Upper lobe of right lung (tissue), 1 donor: ENCODE measurements at regions not wholly inside any gene's neighbourhood (a gene's known extent, or its start where the extent isn't known, plus 50 kb on each side); places are given as distances from the start of the nearest gene placed in this dataset.
"Not testable (repeated sequence)": the region's sequence is repeated elsewhere in the genome, so short reads cannot be mapped to it uniquely, and the experiment has no call there.

Experiments used
- ATAC-seq: fragments of 200-7000 bp; cut with Tn5 transposase; one replicate; pipeline ENCODE4 v1.9.1; 2020; ENCODE audit warnings: mild to moderate bottlenecking, moderate library complexity
- DNase-seq: peaks from one replicate; pipeline ENCODE4 v3.0.0-alpha.2; 2020
- H3K27ac ChIP-seq: fragments of 200-600 bp; one replicate; pipeline ENCODE4 v1.8.0; 2022
- H3K27me3 ChIP-seq: fragments of 200-600 bp; one replicate; pipeline ENCODE4 v1.8.0; 2022; ENCODE audit warnings: mild to moderate bottlenecking
- H3K36me3 ChIP-seq: fragments of 200-600 bp; one replicate; pipeline ENCODE4 v1.8.0; 2022
- H3K4me1 ChIP-seq: fragments of 200-600 bp; one replicate; pipeline ENCODE4 v1.8.0; 2022
- H3K4me3 ChIP-seq: fragments of 200-600 bp; one replicate; pipeline ENCODE4 v1.8.0; 2022; ENCODE audit warnings: mild to moderate bottlenecking
- H3K9me3 ChIP-seq: fragments of 200-600 bp; one replicate; pipeline ENCODE4 v1.8.0; 2022
- intact Hi-C: fragments of 100-400 bp; cut with DNase I; formaldehyde crosslinking; loops from one replicate; pipeline ENCODE4 v1.11.0; 2022
- TF ChIP-seq, protein P1 (sequence below): fragments of 200-600 bp; IDR thresholded peaks from one replicate; pipeline ENCODE4 v1.8.0; 2022; ENCODE audit warnings: antibody characterized with exemption
- donor health status: DM: no; HTN: yes; CAD: no; lungs with severe emphysema.

- Histone ChIP-seq H3K27me3 (no peaks in the 10 kb centered on the region), H3K9me3 (no peaks in the 10 kb centered on the region), H3K36me3 (no peaks in the 10 kb centered on the region), H3K27ac (no peak overlapping the region), H3K4me3 (no peak overlapping the region), H3K4me1 (no peaks in the 10 kb centered on the region)
- TF ChIP-seq, protein P1, sequence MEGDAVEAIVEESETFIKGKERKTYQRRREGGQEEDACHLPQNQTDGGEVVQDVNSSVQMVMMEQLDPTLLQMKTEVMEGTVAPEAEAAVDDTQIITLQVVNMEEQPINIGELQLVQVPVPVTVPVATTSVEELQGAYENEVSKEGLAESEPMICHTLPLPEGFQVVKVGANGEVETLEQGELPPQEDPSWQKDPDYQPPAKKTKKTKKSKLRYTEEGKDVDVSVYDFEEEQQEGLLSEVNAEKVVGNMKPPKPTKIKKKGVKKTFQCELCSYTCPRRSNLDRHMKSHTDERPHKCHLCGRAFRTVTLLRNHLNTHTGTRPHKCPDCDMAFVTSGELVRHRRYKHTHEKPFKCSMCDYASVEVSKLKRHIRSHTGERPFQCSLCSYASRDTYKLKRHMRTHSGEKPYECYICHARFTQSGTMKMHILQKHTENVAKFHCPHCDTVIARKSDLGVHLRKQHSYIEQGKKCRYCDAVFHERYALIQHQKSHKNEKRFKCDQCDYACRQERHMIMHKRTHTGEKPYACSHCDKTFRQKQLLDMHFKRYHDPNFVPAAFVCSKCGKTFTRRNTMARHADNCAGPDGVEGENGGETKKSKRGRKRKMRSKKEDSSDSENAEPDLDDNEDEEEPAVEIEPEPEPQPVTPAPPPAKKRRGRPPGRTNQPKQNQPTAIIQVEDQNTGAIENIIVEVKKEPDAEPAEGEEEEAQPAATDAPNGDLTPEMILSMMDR, result no peak
- intact Hi-C loops, result no loop called here
- ATAC-seq (no peak), DNase-seq (no peak)
Measured at GRCh38 chr4:66475596-66475995, 805.3 kb upstream of the EPHA5 start.

- no peaks in the 10 kb centered on the region for H3K36me3 ChIP-seq
- ATAC-seq, result no peak
- intact Hi-C loops, result no loop called here
Measured at GRCh38 chr4:66465111-66465510, 794.8 kb upstream of the EPHA5 start.

DNA sequence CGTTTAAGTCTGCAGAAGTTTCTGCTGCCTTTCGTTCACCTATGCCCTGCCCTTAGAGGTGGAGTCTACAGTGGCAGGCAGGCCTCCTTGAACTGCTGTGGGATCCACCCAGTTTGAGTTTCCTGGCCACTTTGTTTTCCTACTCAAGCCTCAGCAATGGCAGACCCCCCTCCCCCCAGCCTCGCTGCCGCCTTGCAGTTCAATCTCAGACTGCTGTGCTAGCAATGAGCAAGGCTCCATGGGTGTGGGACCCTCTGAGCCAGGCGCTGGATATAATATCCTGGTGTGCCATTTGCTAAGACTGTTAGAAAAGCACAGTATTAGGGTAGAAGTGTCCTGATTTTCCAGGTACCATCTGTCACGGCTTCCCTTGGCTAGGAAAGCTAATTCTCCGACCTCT, 792.6 kb upstream of the EPHA5 start:
- intact Hi-C loops, H3K27ac ChIP-seq, H3K27me3 ChIP-seq, DNase-seq, H3K4me3 ChIP-seq, H3K9me3 ChIP-seq, ATAC-seq, H3K4me1 ChIP-seq, H3K36me3 ChIP-seq: not testable (repeated sequence)

More at GRCh38 chr4:66465111-66465510, 794.8 kb upstream of the EPHA5 start:
- H3K4me3 ChIP-seq, result no peak overlapping the region
- no peaks in the 10 kb centered on the region for H3K4me1 ChIP-seq
- TF ChIP-seq, protein P1, result no peak
- no peak overlapping the region for H3K27ac ChIP-seq
- no peaks in the 10 kb centered on the region for H3K9me3 ChIP-seq
- DNase-seq, result no peak
- H3K27me3 ChIP-seq, result no peaks in the 10 kb centered on the region

- Histone ChIP-seq H3K9me3 (no peaks in the 10 kb centered on the region), H3K4me3 (no peak overlapping the region), H3K27ac (no peak overlapping the region), H3K36me3 (no peaks in the 10 kb centered on the region), H3K27me3 (no peaks in the 10 kb centered on the region), H3K4me1 (no peaks in the 10 kb centered on the region)
- TF ChIP-seq, protein P1, result no peak
- no peak for DNase-seq
- intact Hi-C loops, result no loop called here
- no peak for ATAC-seq
Measured at GRCh38 chr4:66451741-66452140, 781.5 kb upstream of the EPHA5 start.

GRCh38 chr4:66443008-66443407, 772.7 kb upstream of the EPHA5 start:
- intact Hi-C loops, result no loop called here
- H3K27ac ChIP-seq, result no peak overlapping the region
- H3K36me3 ChIP-seq, result no peaks in the 10 kb centered on the region
- no peak overlapping the region for H3K4me3 ChIP-seq
- H3K4me1 ChIP-seq, result no peaks in the 10 kb centered on the region
- no peaks in the 10 kb centered on the region for H3K27me3 ChIP-seq
- TF ChIP-seq, protein P1, result no peak
- H3K9me3 ChIP-seq, result no peaks in the 10 kb centered on the region
- ATAC-seq (no peak), DNase-seq (no peak)

DNA sequence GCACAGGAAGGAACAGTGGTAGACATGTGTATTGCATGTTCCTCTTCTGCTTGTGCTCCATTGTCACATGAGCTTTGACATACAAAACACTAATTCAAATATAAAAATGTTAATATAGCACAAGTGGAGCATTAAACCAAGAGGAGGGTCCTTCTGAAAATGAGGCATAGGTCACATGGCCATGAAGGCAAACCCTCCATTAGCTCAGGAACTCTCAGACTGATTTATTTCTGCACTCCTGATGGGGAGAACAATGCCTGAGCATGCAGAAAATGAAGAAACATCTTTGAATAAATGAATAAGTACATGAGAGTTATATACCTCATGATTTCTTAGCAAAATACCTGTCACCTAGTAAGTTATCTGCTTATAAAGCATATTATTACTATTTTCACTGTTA, 769.2 kb upstream of the EPHA5 start:
- no peak for ATAC-seq
- H3K27me3 ChIP-seq, result no peaks in the 10 kb centered on the region
- no peaks in the 10 kb centered on the region for H3K36me3 ChIP-seq
- H3K9me3 ChIP-seq, result no peaks in the 10 kb centered on the region
- no peak for DNase-seq
- intact Hi-C loops, result no loop called here
- no peak overlapping the region for H3K4me3 ChIP-seq
- no peak overlapping the region for H3K27ac ChIP-seq
- TF ChIP-seq, protein P1, result no peak
- no peaks in the 10 kb centered on the region for H3K4me1 ChIP-seq
